ENCODE measurements at regions not wholly inside any gene's neighbourhood (a gene's known extent, or its start where the extent isn't known, plus 50 kb on each side); places are given as distances from the start of the nearest gene placed in this dataset.

- TF ChIP-seq CTCF (IDR thresholded peaks at IDR 0.05; ENCODE audit: low read depth, low read length, missing input control): no peak
- no peak for TF ChIP-seq MAX (IDR thresholded peaks at IDR 0.05)
- no peak for TF ChIP-seq RAD21 (IDR thresholded peaks at IDR 0.05)
- TF ChIP-seq YY1 (IDR thresholded peaks at IDR 0.05): no peak
- no peak for TF ChIP-seq TAF1 (conservative IDR thresholded peaks at IDR 0.05)
- TF ChIP-seq ZBTB33 (IDR thresholded peaks at IDR 0.05): no peak
- no peak for TF ChIP-seq ATF3 (IDR thresholded peaks at IDR 0.05)
- TF ChIP-seq EGR1 (IDR thresholded peaks at IDR 0.05; ENCODE audit: low read depth in 2 of 2): no peak
- TF ChIP-seq FOXA2 (IDR thresholded peaks at IDR 0.05): no peak
- no peak for TF ChIP-seq SP1 (IDR thresholded peaks at IDR 0.05)
- no peak for TF ChIP-seq GABPA (IDR thresholded peaks at IDR 0.05 in 1 of 2, conservative IDR thresholded peaks at IDR 0.05 in 1 of 2)
- no peak for TF ChIP-seq REST (IDR thresholded peaks at IDR 0.05)
- TF ChIP-seq JUND (IDR thresholded peaks at IDR 0.05): no peak
Observed at GRCh38 chr4:13103382-13104015, 380.6 kb downstream of the RAB28 start.
